ENCODE measurements at regions not wholly inside any gene's neighbourhood (a gene's known extent, or its start where the extent isn't known, plus 50 kb on each side); places are given as distances from the start of the nearest gene placed in this dataset.

DNA sequence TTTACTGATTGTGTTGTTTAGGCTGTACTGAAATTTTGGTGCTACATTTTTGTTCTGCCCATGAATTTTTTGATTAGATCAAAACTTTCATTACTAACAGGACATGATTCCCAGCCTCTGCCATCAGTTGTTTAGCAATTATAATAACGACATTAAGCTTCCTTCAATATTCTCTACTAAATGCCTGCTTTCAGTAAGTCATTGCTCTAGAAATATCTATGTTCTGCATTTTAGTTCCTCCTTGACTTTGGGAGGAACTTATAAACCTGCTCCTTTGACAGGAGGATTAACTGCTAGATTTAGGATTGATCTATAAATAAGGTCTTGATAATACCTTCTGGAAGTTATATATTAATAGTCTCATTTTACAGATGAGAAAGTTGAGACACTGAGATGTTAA, 269.1 kb downstream of the RAP2B start:
- Mint-ChIP-seq H3K9me3 (peaks cover 1% of the 10 kb centered on the region), H3K27ac (no peak overlapping the region), H3K4me1 (no peaks in the 10 kb centered on the region), H3K4me3 (no peak overlapping the region), H3K36me3 (ENCODE audit: low read depth) (no peaks in the 10 kb centered on the region), H3K27me3 (no peaks in the 10 kb centered on the region)
- intact Hi-C loops (cut with micrococcal nuclease): no loop called here
- ATAC-seq (ENCODE audit: low read depth) (no peak), DNase-seq (no peak)
- ChIA-PET POLR2A (no interaction called here), CTCF (no interaction called here)
- TF ChIP-seq CTCF (IDR thresholded peaks at IDR 0.05): no peak

GRCh38 chr3:153437666-153438065, 275.6 kb downstream of the RAP2B start:
- no peaks in the 10 kb centered on the region for H3K36me3 Mint-ChIP-seq (ENCODE audit: low read depth)
- no peaks in the 10 kb centered on the region for H3K4me1 Mint-ChIP-seq
- ATAC-seq (ENCODE audit: low read depth): no peak
- no peak for DNase-seq
- intact Hi-C loops (cut with micrococcal nuclease): no loop called here
- no peak overlapping the region for H3K4me3 Mint-ChIP-seq
- no peak overlapping the region for H3K27ac Mint-ChIP-seq
- H3K27me3 Mint-ChIP-seq: peaks cover 1% of the 10 kb centered on the region
- POLR2A ChIA-PET: no interaction called here
- CTCF ChIA-PET: interaction anchor here (1.2 kb wide), 1 partner anchor 394 kb away, joined by 3 read pairs; no protein-coding TSS in a partner anchor
- TF ChIP-seq CTCF (IDR thresholded peaks at IDR 0.05): no peak
- no peaks in the 10 kb centered on the region for H3K9me3 Mint-ChIP-seq

DNA sequence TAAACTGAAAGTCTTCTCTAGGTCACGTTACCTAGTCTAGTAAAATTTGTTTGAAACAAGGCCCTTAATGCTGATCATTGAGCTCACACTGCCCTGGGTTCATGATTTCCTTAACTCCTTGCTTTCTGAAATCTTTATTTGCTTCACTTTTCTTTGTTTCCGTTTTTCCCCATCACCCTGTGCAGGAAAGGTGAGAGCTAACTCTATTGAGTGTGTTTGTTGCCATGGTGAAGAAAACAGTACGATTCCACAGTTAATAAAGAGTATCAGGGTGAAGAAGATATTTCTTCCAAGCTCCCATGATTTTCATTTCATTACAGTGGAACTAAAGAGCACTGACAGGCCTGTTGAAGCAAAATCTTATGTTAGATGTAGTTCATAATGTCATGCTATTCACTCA, 276.2 kb downstream of the RAP2B start:
- Mint-ChIP-seq H3K27ac (no peak overlapping the region), H3K4me3 (no peak overlapping the region), H3K4me1 (no peaks in the 10 kb centered on the region), H3K27me3 (peaks cover 1% of the 10 kb centered on the region), H3K36me3 (ENCODE audit: low read depth) (no peaks in the 10 kb centered on the region), H3K9me3 (no peaks in the 10 kb centered on the region)
- POLR2A ChIA-PET: no interaction called here
- intact Hi-C loops (cut with micrococcal nuclease): no loop called here
- DNase-seq (no peak), ATAC-seq (ENCODE audit: low read depth) (no peak)
- CTCF ChIA-PET: interaction anchor here (1.2 kb wide), 1 partner anchor 395 kb away, joined by 3 read pairs; no protein-coding TSS in a partner anchor
- TF ChIP-seq CTCF (IDR thresholded peaks at IDR 0.05): no peak

- no peak for DNase-seq
- intact Hi-C loops (cut with micrococcal nuclease): loop anchor here (1.0 to 10.0 kb wide), 2 partner anchors 325 to 396 kb away; no protein-coding TSS in a partner anchor
- TF ChIP-seq CTCF (IDR thresholded peaks at IDR 0.05): no peak
- CTCF ChIA-PET: interaction anchor here (1.2 kb wide), 1 partner anchor 397 kb away, joined by 3 read pairs; no protein-coding TSS in a partner anchor
- no peak for ATAC-seq (ENCODE audit: low read depth)
- H3K4me1 Mint-ChIP-seq: no peaks in the 10 kb centered on the region
- no peak overlapping the region for H3K27ac Mint-ChIP-seq
- peaks cover 1% of the 10 kb centered on the region for H3K27me3 Mint-ChIP-seq
- POLR2A ChIA-PET: no interaction called here
- no peaks in the 10 kb centered on the region for H3K36me3 Mint-ChIP-seq (ENCODE audit: low read depth)
- no peaks in the 10 kb centered on the region for H3K9me3 Mint-ChIP-seq
- no peak overlapping the region for H3K4me3 Mint-ChIP-seq
These were observed 277.8 kb downstream of the RAP2B start for GRCh38 chr3:153439780-153440179.

- no peak for ATAC-seq (ENCODE audit: low read depth)
- H3K4me3 Mint-ChIP-seq: no peak overlapping the region
- CTCF ChIA-PET: interaction anchor here (1.2 kb wide), 1 partner anchor 397 kb away, joined by 3 read pairs; no protein-coding TSS in a partner anchor
- no peaks in the 10 kb centered on the region for H3K4me1 Mint-ChIP-seq
- no peak for TF ChIP-seq CTCF (IDR thresholded peaks at IDR 0.05)
- no peak for DNase-seq
- POLR2A ChIA-PET: no interaction called here
- H3K27me3 Mint-ChIP-seq: peaks cover 1% of the 10 kb centered on the region
- intact Hi-C loops (cut with micrococcal nuclease): loop anchor here (1.0 to 10.0 kb wide), 2 partner anchors 324 to 397 kb away; no protein-coding TSS in a partner anchor
- no peak overlapping the region for H3K27ac Mint-ChIP-seq
- no peaks in the 10 kb centered on the region for H3K36me3 Mint-ChIP-seq (ENCODE audit: low read depth)
- no peaks in the 10 kb centered on the region for H3K9me3 Mint-ChIP-seq
These were observed 278.3 kb downstream of the RAP2B start for GRCh38 chr3:153440311-153440710.
